H1 (cell line): ENCODE measurements at regions not wholly inside any gene's neighbourhood (a gene's known extent, or its start where the extent isn't known, plus 50 kb on each side); places are given as distances from the start of the nearest gene placed in this dataset.

ENCODE experiments used
- CTCF ChIA-PET: fragments of 300-600 bp; sonication (Branson Sonifier 250); formaldehyde crosslinking; loops from one replicate; lab custom pipeline; 2021; ENCODE audit not compliant: partially characterized antibody; lab: Charles Lee
- POLR2A ChIA-PET: fragments of 300-600 bp; sonication (Branson Sonifier 250); formaldehyde crosslinking; loops from one replicate; lab custom pipeline; 2021; ENCODE audit warnings: inconsistent platforms; ENCODE audit not compliant: partially characterized antibody; lab: Charles Lee
- DNase-seq, 2 experiments: peaks; one replicate each; pipeline versions ENCODE4 v3.0.0 to v3.0.0-alpha.2; 2010 to 2022; ENCODE audit warnings: low spot score in 2 of 2, low read depth in 1 of 2, mixed read lengths in 1 of 2
- FAIRE-seq: peaks from 2 replicates; lab custom pipeline; 2011; peaks lifted over from hg19 to GRCh38; lab: Jason Lieb, UNC
- H2AFZ ChIP-seq: 2 replicates; pipeline ENCODE4 v1.8.1; 2012; ENCODE audit warnings: low read length, inconsistent platforms
- H2AK5ac ChIP-seq: 2 replicates; pipeline ENCODE4 v1.6.1; 2013; ENCODE audit warnings: low read depth, low read length
- H2BK120ac ChIP-seq: replicated peaks from 2 replicates; pipeline ENCODE3; 2013; ENCODE audit warnings: low read depth, low read length, inconsistent platforms
- H2BK12ac ChIP-seq: 2 replicates; pipeline ENCODE4 v1.6.1; 2013; ENCODE audit warnings: low read depth, low read length
- H2BK15ac ChIP-seq: 2 replicates; pipeline ENCODE4 v1.6.1; 2013; ENCODE audit warnings: low read length
- H2BK20ac ChIP-seq: 2 replicates; pipeline ENCODE4 v1.6.1; 2013; ENCODE audit warnings: low read length
- H2BK5ac ChIP-seq: 2 replicates; pipeline ENCODE4 v1.6.1; 2013; ENCODE audit warnings: low read depth, low read length
- H3K14ac ChIP-seq: 2 replicates; pipeline ENCODE4 v1.6.1; 2013; ENCODE audit warnings: inconsistent platforms; ENCODE audit not compliant: insufficient read length
- H3K18ac ChIP-seq: 2 replicates; pipeline ENCODE4 v1.6.1; 2013; ENCODE audit warnings: low read length; ENCODE audit errors: extremely low read depth
- H3K23ac ChIP-seq: 2 replicates; pipeline ENCODE4 v1.6.1; 2013; ENCODE audit warnings: inconsistent platforms; ENCODE audit not compliant: insufficient read length
- H3K23me2 ChIP-seq: 2 replicates; pipeline ENCODE4 v1.6.1; 2013; ENCODE audit warnings: low read depth, low read length
- H3K27ac ChIP-seq: 2 replicates; pipeline ENCODE4 v1.6.1; 2011; ENCODE audit warnings: low read depth, low read length, inconsistent platforms
- H3K27me3 ChIP-seq, 4 experiments: replicated peaks in 1 of 4; 1 replicate in 1 of 4; 2 replicates in 3 of 4; pipeline versions ENCODE4 v1.6.1 to v1.8.1; 2011 to 2013; ENCODE audit warnings: low read length in 3 of 4, mild to moderate bottlenecking in 3 of 4, inconsistent platforms in 2 of 4, mixed read lengths in 2 of 4, moderate library complexity in 1 of 4; ENCODE audit not compliant: control insufficient read depth in 3 of 4, insufficient read depth in 3 of 4; ENCODE audit errors: extremely low read depth in 1 of 4
- H3K36me3 ChIP-seq, 4 experiments: 2 replicates each; pipeline versions ENCODE4 v1.6.1 to v1.8.1; 2011 to 2013; ENCODE audit warnings: mild to moderate bottlenecking in 4 of 4, low read length in 3 of 4, moderate library complexity in 2 of 4, control low read depth in 1 of 4, inconsistent platforms in 1 of 4; ENCODE audit not compliant: insufficient read depth in 4 of 4, control insufficient read depth in 2 of 4
- H3K4ac ChIP-seq: replicated peaks from 2 replicates; pipeline ENCODE3; 2013; ENCODE audit warnings: low read length, low read depth, mixed read lengths, inconsistent platforms; ENCODE audit not compliant: insufficient read length
- H3K4me1 ChIP-seq, 4 experiments: replicated peaks in 1 of 4; 1 replicate in 1 of 4; 2 replicates in 3 of 4; pipeline versions ENCODE4 v1.6.1 to v1.8.1; 2011 to 2013; ENCODE audit warnings: low read length in 3 of 4, inconsistent platforms in 2 of 4, mixed read lengths in 1 of 4; ENCODE audit not compliant: insufficient read depth in 4 of 4, control insufficient read depth in 3 of 4
- H3K4me2 ChIP-seq, 2 experiments: 2 replicates each; pipeline versions ENCODE4 v1.6.1 to v1.8.1; 2011 to 2013; ENCODE audit warnings: low read depth in 2 of 2, low read length in 2 of 2, control low read depth in 1 of 2, inconsistent platforms in 1 of 2, mild to moderate bottlenecking in 1 of 2; ENCODE audit not compliant: insufficient read depth in 1 of 2
- H3K4me3 ChIP-seq, 4 experiments: fragments of 200-600, 300-600 bp in 1 of 4; sonication (generic), shearing (Covaris generic), sonication (Bioruptor Twin) in 1 of 4; 2 replicates each; pipeline versions ENCODE4 v1.5.1 to v1.8.1; 2011 to 2016; ENCODE audit warnings: low read length in 4 of 4, low read depth in 3 of 4, control low read depth in 2 of 4, inconsistent platforms in 2 of 4, mild to moderate bottlenecking in 2 of 4, mixed read lengths in 1 of 4, moderate library complexity in 1 of 4; ENCODE audit not compliant: insufficient read depth in 2 of 4; ENCODE audit errors: extremely low read depth in 1 of 4
- H3K56ac ChIP-seq: replicated peaks from 2 replicates; pipeline ENCODE3; 2013; ENCODE audit warnings: low read depth, mild to moderate bottlenecking, mixed read lengths, low read length, inconsistent platforms; ENCODE audit not compliant: insufficient read length
- H3K79me1 ChIP-seq: 2 replicates; pipeline ENCODE4 v1.6.1; 2013; ENCODE audit warnings: low read depth, low read length, control low read depth
- H3K79me2 ChIP-seq, 2 experiments: 2 replicates each; pipeline versions ENCODE4 v1.6.1 to v1.8.1; 2012 to 2013; ENCODE audit warnings: low read length in 2 of 2, mild to moderate bottlenecking in 2 of 2, inconsistent platforms in 1 of 2; ENCODE audit not compliant: insufficient read depth in 2 of 2, control insufficient read depth in 1 of 2
- H3K9ac ChIP-seq, 4 experiments: replicated peaks in 1 of 4; 1 replicate in 1 of 4; 2 replicates in 3 of 4; pipeline versions ENCODE4 v1.6.1 to v1.8.1; 2011 to 2013; ENCODE audit warnings: low read depth in 3 of 4, low read length in 3 of 4, control low read depth in 2 of 4, mild to moderate bottlenecking in 2 of 4, moderate library complexity in 2 of 4, inconsistent platforms in 1 of 4; ENCODE audit errors: extremely low read depth in 1 of 4
- H3K9me3 ChIP-seq, 2 experiments: 2 replicates each; pipeline versions ENCODE4 v1.6.1 to v1.8.1; 2012 to 2013; ENCODE audit warnings: mild to moderate bottlenecking in 2 of 2, moderate library complexity in 2 of 2, control low read depth in 1 of 2, inconsistent platforms in 1 of 2, low read depth in 1 of 2, low read length in 1 of 2, mixed read lengths in 1 of 2; ENCODE audit not compliant: insufficient read depth in 2 of 2
- H4K20me1 ChIP-seq, 2 experiments: replicated peaks in 1 of 2; 2 replicates each; pipeline versions ENCODE3 to v1.8.1; 2011 to 2013; ENCODE audit warnings: inconsistent platforms in 2 of 2, low read length in 2 of 2, mild to moderate bottlenecking in 1 of 2; ENCODE audit not compliant: insufficient read depth in 2 of 2, control insufficient read depth in 1 of 2
- H4K5ac ChIP-seq: 2 replicates; pipeline ENCODE4 v1.6.1; 2013; ENCODE audit warnings: low read length, low read depth, mixed read lengths, inconsistent platforms; ENCODE audit not compliant: insufficient read length
- H4K8ac ChIP-seq: 2 replicates; pipeline ENCODE4 v1.8.0; 2013; ENCODE audit warnings: mild to moderate bottlenecking, moderate library complexity, low read length, inconsistent platforms; ENCODE audit not compliant: insufficient read depth; ENCODE audit errors: extremely low read depth
- H4K91ac ChIP-seq: replicated peaks from 2 replicates; pipeline ENCODE3; 2013; ENCODE audit warnings: low read length, mixed read lengths, inconsistent platforms; ENCODE audit not compliant: insufficient read length
- BACH1 ChIP-seq: IDR thresholded peaks from 2 replicates; pipeline ENCODE4 v1.6.1; 2012; ENCODE audit warnings: low read length, improper control_type of control experiment
- EZH2 ChIP-seq: fragments of 200-600 bp; sonication (generic); IDR thresholded peaks from 2 replicates; pipeline ENCODE4 v1.7.1; 2012; ENCODE audit warnings: low read depth, mild to moderate bottlenecking, moderate library complexity, low read length, inconsistent platforms; ENCODE audit not compliant: severe bottlenecking
- GABPA ChIP-seq: IDR thresholded peaks from 2 replicates; pipeline ENCODE4 v1.6.1; 2011; ENCODE audit warnings: mild to moderate bottlenecking, low read length, moderate library complexity, borderline replicate concordance; ENCODE audit not compliant: insufficient read depth
- NRF1 ChIP-seq: IDR thresholded peaks from 2 replicates; pipeline ENCODE4 v1.6.1; 2011; ENCODE audit warnings: mild to moderate bottlenecking, low read depth, low read length, improper control_type of control experiment
- POU5F1 ChIP-seq: IDR thresholded peaks from 2 replicates; pipeline ENCODE4 v1.6.1; 2011; ENCODE audit warnings: low read depth, mild to moderate bottlenecking, low read length, moderate library complexity
- SAP30 ChIP-seq: fragments of 300-600 bp; sonication (generic); IDR thresholded peaks from 2 replicates; pipeline ENCODE4 v1.7.1; 2012; ENCODE audit warnings: low read length, moderate library complexity, mild to moderate bottlenecking, inconsistent platforms; ENCODE audit not compliant: insufficient read depth, insufficient replicate concordance
- WGBS, 2 experiments: shearing (Covaris generic) in 1 of 2; methylation state at CpG; one replicate each; pipeline versions ENCODE4 v1.1.6 to v1.1.7; 2013 to 2015; ENCODE audit warnings: low lambda C conversion rate in 2 of 2, mixed read lengths in 2 of 2, inconsistent platforms in 1 of 2, low coverage in 1 of 2, missing lambda C conversion rate in 1 of 2; ENCODE audit not compliant: insufficient replicate concordance in 2 of 2, insufficient coverage in 1 of 2, insufficient read length in 1 of 2; ENCODE audit errors: extremely low coverage in 1 of 2, missing lambda C conversion rate in 1 of 2; 5-methylcytosine and 5-hydroxymethylcytosine counted together

- peaks cover 0 to 2% (median 0%) of the 10 kb centered on the region in 4 experiments; a peak in 1 of 7 replicates for H3K4me1 ChIP-seq
- no peak overlapping the region for H2BK12ac ChIP-seq
- H3K79me1 ChIP-seq: no peaks in the 10 kb centered on the region
- no peak overlapping the region for H4K5ac ChIP-seq
- H4K20me1 ChIP-seq: no peaks in the 10 kb centered on the region
- no peak overlapping the region for H2AFZ ChIP-seq
- H3K9me3 ChIP-seq: no peaks in the 10 kb centered on the region
- H3K79me2 ChIP-seq: no peaks in the 10 kb centered on the region
- H2BK20ac ChIP-seq: no peak overlapping the region
- no peaks in the 10 kb centered on the region for H3K23me2 ChIP-seq
- no peak overlapping the region for H4K8ac ChIP-seq
- no peak overlapping the region for H3K23ac ChIP-seq
- ChIA-PET POLR2A (no interaction called here), CTCF (interaction anchor here (0.5 kb wide), 1 partner anchor 204 kb away, joined by 5 read pairs; no protein-coding TSS in a partner anchor)
- no peaks in the 10 kb centered on the region for H3K27me3 ChIP-seq
- H3K36me3 ChIP-seq: no peaks in the 10 kb centered on the region
- 65% methylated on average over 4 of the region's 4 CpGs; no CpG with 5 or more reads in 1 of the 2 experiments for WGBS, 2 experiments
- TF ChIP-seq GABPA (no peak), BACH1 (no peak), SAP30 (no peak), NRF1 (no peak), EZH2 (no peak), POU5F1 (no peak)
- no peak overlapping the region for H2BK15ac ChIP-seq
- H3K4me2 ChIP-seq: no peak overlapping the region
- no peak overlapping the region for H3K56ac ChIP-seq
- no peak overlapping the region for H2BK5ac ChIP-seq
- H3K14ac ChIP-seq: no peak overlapping the region
- FAIRE-seq (no peak), DNase-seq (no peak)
- no peak overlapping the region for H2BK120ac ChIP-seq
- H3K9ac ChIP-seq: no peak overlapping the region
- H3K27ac ChIP-seq: no peak overlapping the region
- H3K4me3 ChIP-seq: no peak overlapping the region
- H2AK5ac ChIP-seq: no peak overlapping the region
- no peak overlapping the region for H4K91ac ChIP-seq
- no peak overlapping the region for H3K4ac ChIP-seq
- no peak overlapping the region for H3K18ac ChIP-seq
Observed at GRCh38 chr4:45004847-45005565, 278.6 kb upstream of the GNPDA2 start.
